Retinal pigment epithelial cell (primary cell): ENCODE measurements at regions not wholly inside any gene's neighbourhood (a gene's known extent, or its start where the extent isn't known, plus 50 kb on each side); places are given as distances from the start of the nearest gene placed in this dataset.

Experiments used
- DNase-seq: peaks from one replicate; pipeline ENCODE4 v3.0.0-alpha.2; 2010; ENCODE audit warnings: low read depth
- H3K4me3 ChIP-seq: 2 replicates; pipeline ENCODE4 v1.5.1; 2011; ENCODE audit warnings: mild to moderate bottlenecking, low read length, control low read depth, moderate library complexity
- TF ChIP-seq, protein P1 (sequence below): conservative IDR thresholded peaks from 2 replicates; pipeline ENCODE4 v1.5.1; 2011; ENCODE audit warnings: low read depth, low read length, control low read depth, inconsistent platforms

DNA sequence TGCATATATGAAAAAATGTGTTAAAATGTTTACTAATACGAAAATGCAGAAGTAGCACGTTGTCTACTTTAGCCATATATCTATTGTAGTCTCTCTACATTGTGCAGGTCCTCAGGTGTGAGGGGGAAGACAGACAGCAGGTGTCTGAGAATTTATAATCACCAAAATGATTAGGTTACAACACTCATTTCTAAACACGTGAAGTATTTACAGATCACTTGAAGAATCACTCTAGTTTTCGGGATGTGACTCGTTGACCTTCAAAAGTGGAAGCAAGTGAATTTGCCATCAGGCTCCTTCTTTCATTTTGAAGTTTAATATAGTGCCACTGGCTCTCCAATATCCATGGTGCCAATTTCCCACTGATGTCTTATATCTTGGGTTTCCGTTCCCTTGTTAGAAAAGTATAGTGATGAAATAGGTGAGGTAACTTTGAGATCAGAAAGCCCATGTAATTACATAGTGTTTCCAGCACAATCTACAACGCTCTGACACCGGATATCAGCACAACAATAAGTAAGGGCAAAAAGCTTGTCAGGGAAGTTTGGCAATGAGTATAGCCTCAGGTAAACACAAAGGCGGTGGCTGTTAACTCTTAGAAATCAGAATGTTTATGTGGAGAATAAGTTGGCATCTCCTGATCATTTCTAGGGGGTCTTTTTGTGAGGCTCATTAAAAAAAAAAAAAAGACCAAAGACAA, 57.5 kb upstream of the SP4 start:
- no peak overlapping the region for H3K4me3 ChIP-seq
- no peak for DNase-seq
- TF ChIP-seq, protein P1, sequence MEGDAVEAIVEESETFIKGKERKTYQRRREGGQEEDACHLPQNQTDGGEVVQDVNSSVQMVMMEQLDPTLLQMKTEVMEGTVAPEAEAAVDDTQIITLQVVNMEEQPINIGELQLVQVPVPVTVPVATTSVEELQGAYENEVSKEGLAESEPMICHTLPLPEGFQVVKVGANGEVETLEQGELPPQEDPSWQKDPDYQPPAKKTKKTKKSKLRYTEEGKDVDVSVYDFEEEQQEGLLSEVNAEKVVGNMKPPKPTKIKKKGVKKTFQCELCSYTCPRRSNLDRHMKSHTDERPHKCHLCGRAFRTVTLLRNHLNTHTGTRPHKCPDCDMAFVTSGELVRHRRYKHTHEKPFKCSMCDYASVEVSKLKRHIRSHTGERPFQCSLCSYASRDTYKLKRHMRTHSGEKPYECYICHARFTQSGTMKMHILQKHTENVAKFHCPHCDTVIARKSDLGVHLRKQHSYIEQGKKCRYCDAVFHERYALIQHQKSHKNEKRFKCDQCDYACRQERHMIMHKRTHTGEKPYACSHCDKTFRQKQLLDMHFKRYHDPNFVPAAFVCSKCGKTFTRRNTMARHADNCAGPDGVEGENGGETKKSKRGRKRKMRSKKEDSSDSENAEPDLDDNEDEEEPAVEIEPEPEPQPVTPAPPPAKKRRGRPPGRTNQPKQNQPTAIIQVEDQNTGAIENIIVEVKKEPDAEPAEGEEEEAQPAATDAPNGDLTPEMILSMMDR = no peak

DNA sequence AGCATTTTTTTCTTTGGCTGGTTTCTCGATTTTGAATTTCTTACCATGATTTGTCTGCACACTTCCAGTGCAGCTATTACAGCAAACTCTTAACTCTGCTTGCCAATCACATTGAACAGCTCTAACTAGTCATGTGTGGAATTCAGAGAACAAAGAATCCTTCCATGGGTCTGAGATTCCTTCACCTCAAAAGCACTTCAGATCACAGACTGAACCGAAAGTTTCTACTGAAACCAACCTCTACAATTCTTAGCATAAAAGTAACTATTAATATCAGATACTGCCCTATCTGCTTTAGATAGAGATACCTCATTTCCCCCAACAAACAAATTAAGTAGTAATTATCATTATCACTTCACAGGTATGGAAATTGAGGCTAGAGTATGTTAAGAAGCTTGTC, 56.5 kb upstream of the SP4 start:
- TF ChIP-seq, protein P1 = no peak
- DNase-seq = no peak
- no peak overlapping the region for H3K4me3 ChIP-seq

DNA sequence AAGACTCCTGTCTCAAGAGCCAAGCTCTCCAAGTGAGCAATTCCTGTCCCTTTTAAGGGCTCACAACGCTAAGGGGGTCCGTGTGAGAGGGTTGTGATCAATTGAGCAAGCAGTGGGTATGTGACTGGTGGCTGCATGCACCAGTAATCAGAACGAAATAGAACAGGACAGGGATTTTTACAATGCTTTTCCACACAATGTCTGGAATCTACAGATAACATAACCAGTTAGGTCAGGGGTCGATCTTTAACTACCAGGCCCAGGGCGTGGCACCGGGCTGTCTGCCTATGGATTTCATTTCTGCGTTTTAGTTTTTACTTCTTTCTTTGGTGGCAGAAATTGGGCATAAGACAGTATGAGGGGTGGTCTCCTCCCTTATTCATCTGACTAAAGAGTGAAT, 54.9 kb upstream of the SP4 start:
- no peak for DNase-seq
- H3K4me3 ChIP-seq = no peak overlapping the region
- TF ChIP-seq, protein P1 = no peak

DNA sequence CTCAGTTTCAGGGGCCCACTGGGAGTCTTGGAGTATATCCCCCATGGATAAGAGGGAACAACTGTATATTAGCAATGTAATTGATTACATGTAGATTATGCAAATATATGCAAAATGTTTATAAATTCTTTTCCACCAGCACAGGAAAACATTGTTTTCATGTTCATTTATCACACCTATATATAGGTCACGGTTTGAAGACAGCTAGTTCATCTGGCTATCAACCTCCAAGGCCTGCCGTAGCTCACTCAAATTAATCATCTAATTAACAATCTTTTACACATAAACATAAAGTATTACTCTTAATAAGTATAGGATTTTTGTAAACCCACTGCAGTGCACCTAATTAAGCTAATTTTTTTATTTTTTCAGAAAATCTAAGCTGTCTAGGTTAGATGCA, 53.7 kb upstream of the SP4 start:
- no peak overlapping the region for H3K4me3 ChIP-seq
- TF ChIP-seq, protein P1 = no peak
- no peak for DNase-seq

DNA sequence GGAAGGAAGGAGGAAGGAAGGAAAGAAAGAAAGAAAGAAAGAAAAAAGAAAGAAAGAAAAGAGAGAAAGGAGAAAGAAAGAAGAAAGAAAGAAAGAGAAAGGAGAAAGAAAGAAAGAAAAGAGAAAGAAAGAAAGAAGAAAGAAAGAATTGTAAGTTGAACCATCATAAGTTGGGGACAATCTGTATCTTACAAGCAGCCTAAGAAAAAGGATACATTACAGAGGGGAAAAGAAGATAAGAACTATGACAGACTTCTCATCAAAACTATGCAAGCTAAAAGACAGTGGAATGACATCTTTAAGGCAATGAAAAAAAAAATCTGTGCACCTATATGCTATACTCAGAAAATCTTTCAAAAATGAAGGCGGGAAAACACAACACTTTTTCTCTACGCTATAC, 50.3 kb upstream of the SP4 start:
- TF ChIP-seq, protein P1 = no peak
- H3K4me3 ChIP-seq = no peak overlapping the region
- DNase-seq = no peak
